MCF 10A (cell line): ENCODE measurements at regions not wholly inside any gene's neighbourhood (a gene's known extent, or its start where the extent isn't known, plus 50 kb on each side); places are given as distances from the start of the nearest gene placed in this dataset.

Experiments used
- BruUV-seq: library from RNA; stranded (reverse); fragments of 400-500 nt; replicated peaks from 2 replicates; lab custom pipeline; 2021; lab: Mats Ljungman, UMichigan
- CTCF ChIA-PET: fragments of 300-600 bp; sonication (Branson Sonifier 250); formaldehyde crosslinking; extraction: SDS; loops from one replicate; lab custom pipeline; 2021; ENCODE audit warnings: antibody characterized with exemption, inconsistent platforms; lab: Yijun Ruan, JAX
- POLR2A ChIA-PET: fragments of 300-600, 350-650 bp; sonication (Branson Sonifier 250); formaldehyde crosslinking; extraction: SDS; loops from one replicate; lab custom pipeline; 2020; ENCODE audit warnings: antibody characterized with exemption, inconsistent platforms; lab: Yijun Ruan, JAX
- DNase-seq: peaks from one replicate; pipeline ENCODE4 v3.0.0-alpha.2; 2018; ENCODE audit not compliant: unreplicated experiment
- H3K27ac Mint-ChIP-seq: one replicate; pipeline ENCODE4 v1.8.0; 2022; ENCODE audit warnings: mild to moderate bottlenecking, low read depth, mixed read lengths; ENCODE audit not compliant: unreplicated experiment
- H3K27me3 Mint-ChIP-seq: one replicate; pipeline ENCODE4 v1.8.0; 2022; ENCODE audit warnings: mixed read lengths; ENCODE audit not compliant: insufficient read depth, unreplicated experiment
- H3K36me3 Mint-ChIP-seq: one replicate; pipeline ENCODE4 v1.8.0; 2022; ENCODE audit warnings: mild to moderate bottlenecking, moderate library complexity, mixed read lengths; ENCODE audit not compliant: insufficient read depth, unreplicated experiment
- H3K4me1 Mint-ChIP-seq: one replicate; pipeline ENCODE4 v1.8.0; 2022; ENCODE audit warnings: mixed read lengths; ENCODE audit not compliant: insufficient read depth, unreplicated experiment
- H3K4me3 Mint-ChIP-seq: one replicate; pipeline ENCODE4 v1.8.0; 2022; ENCODE audit warnings: mild to moderate bottlenecking, moderate library complexity, mixed read lengths; ENCODE audit not compliant: unreplicated experiment
- H3K9me3 Mint-ChIP-seq: one replicate; pipeline ENCODE4 v1.8.0; 2022; ENCODE audit warnings: mixed read lengths; ENCODE audit not compliant: unreplicated experiment
- intact Hi-C: fragments of 100-400 bp; cut with micrococcal nuclease; formaldehyde crosslinking; loops from 2 replicates; pipeline ENCODE4 v1.14.1; 2022
- TF ChIP-seq, protein P1 (sequence below): fragments of 200-600 bp; IDR thresholded peaks from one replicate; pipeline ENCODE4 v1.8.0; 2022; ENCODE audit warnings: antibody characterized with exemption, mild to moderate bottlenecking; ENCODE audit not compliant: unreplicated experiment

DNA sequence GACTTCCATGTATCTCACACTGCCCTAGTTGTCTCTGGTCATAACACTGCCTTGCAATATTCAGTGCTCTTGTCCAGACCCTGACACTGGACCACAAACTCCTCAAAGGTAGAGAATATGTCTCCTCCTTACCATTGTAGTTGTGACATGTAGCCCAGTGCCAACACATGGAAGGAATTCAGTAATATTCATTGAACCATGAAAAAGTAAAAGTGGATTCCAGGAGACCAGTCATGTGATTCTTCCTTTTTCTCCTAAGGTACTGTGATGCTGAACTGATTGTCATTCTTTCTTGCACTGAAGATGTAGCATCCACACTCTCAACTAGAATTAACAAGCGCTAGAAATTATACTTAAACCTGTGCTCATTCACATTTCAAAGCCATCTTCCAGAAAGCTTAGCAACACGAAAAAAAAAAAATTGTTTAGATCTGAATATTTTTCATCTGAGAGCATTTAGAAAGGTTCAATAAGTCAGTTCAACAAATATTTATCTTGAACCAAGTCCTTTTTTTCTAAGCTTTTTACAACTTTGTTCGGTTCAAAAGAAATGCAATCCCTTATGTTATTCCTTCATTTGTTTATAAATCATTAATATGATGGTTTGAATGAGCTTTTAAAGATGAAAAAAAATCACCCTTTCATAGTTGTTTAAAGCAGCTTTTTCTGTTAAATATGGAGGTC lies 224.7 kb upstream of the BLID start:
- POLR2A ChIA-PET = interaction anchor here (0.6 to 1.6 kb wide), 5 partner anchors 21 to 1046 kb away, joined by 3 to 6 read pairs (median 4); no protein-coding TSS in a partner anchor
- TF ChIP-seq, protein P1, sequence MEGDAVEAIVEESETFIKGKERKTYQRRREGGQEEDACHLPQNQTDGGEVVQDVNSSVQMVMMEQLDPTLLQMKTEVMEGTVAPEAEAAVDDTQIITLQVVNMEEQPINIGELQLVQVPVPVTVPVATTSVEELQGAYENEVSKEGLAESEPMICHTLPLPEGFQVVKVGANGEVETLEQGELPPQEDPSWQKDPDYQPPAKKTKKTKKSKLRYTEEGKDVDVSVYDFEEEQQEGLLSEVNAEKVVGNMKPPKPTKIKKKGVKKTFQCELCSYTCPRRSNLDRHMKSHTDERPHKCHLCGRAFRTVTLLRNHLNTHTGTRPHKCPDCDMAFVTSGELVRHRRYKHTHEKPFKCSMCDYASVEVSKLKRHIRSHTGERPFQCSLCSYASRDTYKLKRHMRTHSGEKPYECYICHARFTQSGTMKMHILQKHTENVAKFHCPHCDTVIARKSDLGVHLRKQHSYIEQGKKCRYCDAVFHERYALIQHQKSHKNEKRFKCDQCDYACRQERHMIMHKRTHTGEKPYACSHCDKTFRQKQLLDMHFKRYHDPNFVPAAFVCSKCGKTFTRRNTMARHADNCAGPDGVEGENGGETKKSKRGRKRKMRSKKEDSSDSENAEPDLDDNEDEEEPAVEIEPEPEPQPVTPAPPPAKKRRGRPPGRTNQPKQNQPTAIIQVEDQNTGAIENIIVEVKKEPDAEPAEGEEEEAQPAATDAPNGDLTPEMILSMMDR = no peak
- BruUV-seq = no TSS peak
- Mint-ChIP-seq H3K27ac (no peak overlapping the region), H3K9me3 (peaks cover 9% of the 10 kb centered on the region), H3K4me3 (no peak overlapping the region), H3K36me3 (no peaks in the 10 kb centered on the region), H3K4me1 (peaks cover 31% of the 10 kb centered on the region), H3K27me3 (no peaks in the 10 kb centered on the region)
- intact Hi-C loops = no loop called here
- DNase-seq = no peak
- CTCF ChIA-PET = interaction anchor here (0.6 to 0.8 kb wide), 2 partner anchors 11 to 678 kb away, joined by 3 read pairs; no protein-coding TSS in a partner anchor

DNA sequence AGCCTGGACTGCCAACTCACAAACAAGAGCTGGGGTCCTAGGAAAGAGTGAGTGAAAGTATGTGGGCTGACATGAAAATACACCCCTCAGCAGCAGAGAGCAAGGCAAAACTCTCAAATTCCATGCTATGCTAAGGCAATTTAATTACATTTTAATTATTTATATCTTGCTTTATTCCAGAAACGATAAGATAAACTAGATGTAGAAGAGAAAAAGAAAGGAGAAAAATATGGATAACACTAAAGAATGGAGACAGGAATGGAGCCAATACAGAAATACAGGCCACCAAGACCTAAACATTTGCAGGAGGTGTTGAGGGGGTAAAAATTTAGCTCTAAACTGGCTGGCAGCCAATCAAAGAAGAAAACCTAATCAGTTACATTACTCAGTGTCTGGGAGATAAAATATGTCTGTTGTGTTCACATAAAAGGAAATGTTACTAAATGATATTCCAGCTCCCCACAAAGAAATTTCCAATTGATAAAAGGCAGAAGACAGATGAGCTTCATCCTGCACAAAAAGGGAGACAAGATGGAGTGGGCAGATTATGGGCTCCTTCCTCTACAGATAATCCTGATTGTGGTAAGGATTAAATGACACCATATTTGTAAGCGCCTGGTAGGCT lies 223.5 kb upstream of the BLID start:
- no peak for DNase-seq
- ChIA-PET CTCF (interaction anchor here (0.6 to 1.4 kb wide), 2 partner anchors 124 to 349 kb away, joined by 3 to 7 read pairs; no protein-coding TSS in a partner anchor), POLR2A (no interaction called here)
- intact Hi-C loops = no loop called here
- TF ChIP-seq, protein P1 = no peak
- BruUV-seq = no TSS peak
- Mint-ChIP-seq H3K27me3 (no peaks in the 10 kb centered on the region), H3K4me1 (peaks cover 29% of the 10 kb centered on the region), H3K36me3 (no peaks in the 10 kb centered on the region), H3K9me3 (peaks cover 9% of the 10 kb centered on the region), H3K27ac (no peak overlapping the region), H3K4me3 (no peak overlapping the region)

DNA sequence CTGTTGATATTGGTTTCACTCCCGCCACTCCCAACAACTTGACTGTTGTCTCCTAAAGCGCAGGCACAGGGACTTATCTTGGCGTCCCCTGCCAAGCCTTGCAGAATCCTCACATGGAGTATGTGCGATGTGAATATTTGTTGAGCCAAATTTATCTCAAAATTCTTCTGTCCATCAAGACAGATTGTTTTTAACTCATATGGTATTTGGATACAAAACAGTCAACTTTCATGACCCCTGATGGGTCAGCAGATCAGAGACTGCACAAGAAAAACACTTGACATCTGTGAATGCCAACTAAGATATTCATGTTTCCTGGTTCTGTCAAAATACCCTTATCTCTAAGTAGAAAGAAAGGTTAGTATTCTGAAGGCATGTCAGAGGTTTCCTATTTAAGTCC lies 221.7 kb upstream of the BLID start:
- BruUV-seq = no TSS peak
- POLR2A ChIA-PET = no interaction called here
- intact Hi-C loops = no loop called here

DNA sequence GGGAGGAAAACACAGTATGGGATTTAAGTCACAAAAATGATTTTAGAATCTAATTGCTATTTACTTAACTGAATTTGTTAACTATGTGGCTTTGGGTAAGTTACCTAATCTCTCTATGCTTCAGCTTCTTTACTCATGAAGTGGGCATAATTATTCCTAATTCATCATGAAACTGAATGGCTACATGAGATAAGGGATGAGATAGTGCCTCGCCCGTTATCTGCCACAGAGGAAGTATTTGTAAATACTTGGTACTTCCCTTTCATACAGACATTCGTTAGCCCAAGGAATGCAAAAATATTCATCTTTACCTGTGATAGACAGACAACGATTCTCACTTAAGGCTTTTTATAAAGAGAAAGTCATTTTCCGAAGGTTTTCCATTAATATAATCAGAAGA lies 221.2 kb upstream of the BLID start:
- Mint-ChIP-seq H3K27ac (no peak overlapping the region), H3K4me3 (no peak overlapping the region), H3K4me1 (peaks cover 9% of the 10 kb centered on the region), H3K9me3 (peaks cover 1% of the 10 kb centered on the region), H3K27me3 (no peaks in the 10 kb centered on the region), H3K36me3 (peaks cover 7% of the 10 kb centered on the region)
- DNase-seq = no peak
- ChIA-PET CTCF (no interaction called here), POLR2A (no interaction called here)
- intact Hi-C loops = no loop called here
- BruUV-seq = no TSS peak
- TF ChIP-seq, protein P1 = no peak

More for the DNA sequence above, 221.7 kb upstream of the BLID start:
- Mint-ChIP-seq H3K9me3 (peaks cover 6% of the 10 kb centered on the region), H3K4me1 (peaks cover 14% of the 10 kb centered on the region), H3K4me3 (no peak overlapping the region), H3K36me3 (peaks cover 7% of the 10 kb centered on the region), H3K27ac (no peak overlapping the region), H3K27me3 (no peaks in the 10 kb centered on the region)
- CTCF ChIA-PET = no interaction called here
- no peak for DNase-seq
- TF ChIP-seq, protein P1 = no peak
